GM18520 (cell line): ENCODE measurements at regions not wholly inside any gene's neighbourhood (a gene's known extent, or its start where the extent isn't known, plus 50 kb on each side); places are given as distances from the start of the nearest gene placed in this dataset.
"Not testable (repeated sequence)": the region's sequence is repeated elsewhere in the genome, so short reads cannot be mapped to it uniquely, and the experiment has no call there.

Experiments used
- ATAC-seq: cut with Tn5 transposase; IDR thresholded peaks from one replicate; pipeline ENCODE4 v1.9.1; 2021; ENCODE audit not compliant: unreplicated experiment

DNA sequence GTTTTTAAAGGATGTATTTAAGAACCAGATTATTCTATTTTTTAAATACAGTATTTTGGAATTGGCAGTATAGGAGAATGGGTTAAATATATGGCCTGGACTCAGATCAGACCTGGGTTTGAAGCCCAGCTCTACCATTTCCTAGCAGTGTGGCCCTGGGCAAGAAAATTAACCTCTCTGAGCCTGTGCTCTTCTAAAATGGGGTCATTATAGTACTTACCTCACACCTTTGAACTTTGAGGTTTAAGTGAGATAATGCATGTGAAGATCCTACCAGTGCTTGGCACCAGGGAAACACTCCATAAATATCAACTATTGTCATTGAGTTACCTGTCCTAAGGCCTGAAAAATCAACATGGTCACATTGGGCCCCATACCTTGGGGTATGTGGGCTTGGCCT is 93.4 kb upstream of the WSB1 start:
- no peak for ATAC-seq

- no peak for ATAC-seq
These were observed 90.7 kb upstream of the WSB1 start for GRCh38 chr17:27203241-27203640.

GRCh38 chr17:27206447-27206846 is 87.5 kb upstream of the WSB1 start:
- ATAC-seq = no peak

DNA sequence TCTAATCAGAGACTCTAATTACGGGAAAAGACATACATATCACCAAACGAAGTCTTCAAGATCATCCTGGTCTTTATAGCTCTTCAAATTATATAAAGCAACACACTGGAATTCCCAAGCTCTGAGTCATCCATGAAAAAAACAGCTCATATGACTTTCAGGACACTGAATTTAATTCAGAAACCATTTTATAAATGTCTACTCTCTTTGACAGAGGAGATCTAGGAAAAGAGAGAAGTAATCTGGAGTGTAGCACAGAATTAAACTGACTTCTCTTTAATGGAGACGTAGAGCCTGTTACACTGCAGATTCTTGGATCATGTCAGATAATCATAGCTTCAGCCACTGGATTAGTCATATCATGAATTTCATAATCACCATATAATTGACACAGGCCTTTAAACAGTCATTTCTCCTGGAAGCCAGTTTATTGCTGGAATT is 86.8 kb upstream of the WSB1 start:
- no peak for ATAC-seq

DNA sequence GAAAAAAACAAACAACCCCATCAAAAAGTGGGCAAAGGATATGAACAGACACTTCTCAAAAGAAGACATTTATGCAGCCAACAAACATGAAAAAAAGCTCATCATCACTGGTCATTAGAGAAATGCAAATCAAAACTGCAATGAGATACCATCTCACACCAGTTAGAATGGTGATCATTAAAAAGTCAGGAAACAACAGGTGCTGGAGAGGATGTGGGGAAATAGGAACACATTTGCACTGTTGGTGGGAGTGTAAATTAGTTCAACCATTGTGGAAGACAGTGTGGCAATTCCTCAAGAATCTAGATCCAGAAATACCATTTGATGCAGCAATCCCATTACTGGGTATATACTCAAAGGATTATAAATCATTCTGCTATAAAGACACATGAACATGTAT is 85.5 kb upstream of the WSB1 start:
- ATAC-seq = not testable (repeated sequence)

GRCh38 chr17:27209316-27209715 is 84.6 kb upstream of the WSB1 start:
- ATAC-seq = no peak

- not testable (repeated sequence) for ATAC-seq
These were observed 83.1 kb upstream of the WSB1 start for GRCh38 chr17:27210809-27211208.

- no peak for ATAC-seq
These were observed 77.1 kb upstream of the WSB1 start for GRCh38 chr17:27216836-27217235.

- peak; percentile 86 for ATAC-seq
These were observed 76.3 kb upstream of the WSB1 start for GRCh38 chr17:27217631-27218030.

DNA sequence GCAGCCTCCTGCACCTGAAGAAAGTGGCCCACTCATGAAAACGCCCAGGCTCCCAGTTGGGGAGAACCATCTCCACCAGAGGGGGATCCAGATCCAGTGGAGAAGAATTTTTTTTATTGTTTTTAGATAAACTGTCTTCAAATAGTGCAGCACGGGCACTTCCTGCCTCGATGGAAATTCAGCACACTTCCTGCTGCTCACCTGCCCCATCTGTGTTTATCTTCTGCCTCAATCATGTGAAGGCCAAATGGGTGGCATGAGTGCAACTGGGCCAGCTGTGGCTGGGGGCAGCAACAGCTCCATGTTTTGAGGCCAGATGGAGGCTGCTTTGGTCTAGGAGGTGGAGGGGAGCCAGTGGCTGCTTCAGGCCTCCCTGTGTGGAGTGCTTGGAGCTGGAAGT is 75.9 kb upstream of the WSB1 start:
- ATAC-seq = no peak

GRCh38 chr17:27218719-27219488 is 75.0 kb upstream of the WSB1 start:
- ATAC-seq = peak; percentile 42

DNA sequence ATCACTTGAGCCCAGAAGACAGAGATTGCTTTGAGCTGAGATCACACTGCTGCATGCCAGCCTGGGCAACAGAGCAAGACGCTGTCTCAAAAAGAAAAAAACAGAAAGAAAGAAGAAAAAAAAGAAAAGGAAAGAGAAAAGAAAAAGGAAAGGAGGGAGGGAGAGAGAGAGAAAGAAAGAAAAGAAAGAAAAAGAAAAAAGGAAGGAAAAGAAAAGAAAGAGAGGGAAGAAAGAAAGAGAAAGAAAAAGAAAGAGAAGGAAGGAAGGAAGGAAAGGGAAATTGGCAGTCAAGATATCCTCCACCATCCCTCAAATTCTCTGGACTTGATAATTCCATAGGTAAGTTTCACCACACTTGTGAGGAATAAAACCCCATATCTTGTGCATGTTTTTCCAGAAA is 71.4 kb upstream of the WSB1 start:
- ATAC-seq = no peak

GRCh38 chr17:27224526-27225315 is 69.2 kb upstream of the WSB1 start:
- no peak for ATAC-seq

GRCh38 chr17:27226611-27227230 is 67.2 kb upstream of the WSB1 start:
- ATAC-seq = no peak

- ATAC-seq = no peak
These were observed 62.9 kb upstream of the WSB1 start for GRCh38 chr17:27230996-27231395.

DNA sequence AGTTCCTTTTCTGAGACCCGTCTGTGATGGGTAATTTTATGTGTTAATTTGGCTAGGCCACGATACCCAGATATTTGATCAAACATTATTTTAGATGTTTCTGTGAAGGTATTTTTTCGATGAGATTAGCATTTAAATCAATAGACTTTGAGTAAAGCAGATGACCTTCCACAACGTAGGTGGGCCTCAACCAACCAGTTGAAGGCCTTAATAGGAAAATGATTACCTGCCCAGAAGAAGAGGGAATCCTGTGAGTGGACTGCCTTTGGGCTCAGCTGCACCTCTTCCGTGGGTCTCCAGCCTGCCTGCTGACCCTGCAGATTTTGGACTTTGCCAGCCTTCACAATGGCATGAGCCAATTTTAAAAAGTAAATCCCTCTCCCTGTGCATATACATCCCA is 61.6 kb upstream of the WSB1 start:
- ATAC-seq = no peak

GRCh38 chr17:27233059-27233458 is 60.9 kb upstream of the WSB1 start:
- no peak for ATAC-seq

GRCh38 chr17:27233776-27234175 is 60.1 kb upstream of the WSB1 start:
- no peak for ATAC-seq

DNA sequence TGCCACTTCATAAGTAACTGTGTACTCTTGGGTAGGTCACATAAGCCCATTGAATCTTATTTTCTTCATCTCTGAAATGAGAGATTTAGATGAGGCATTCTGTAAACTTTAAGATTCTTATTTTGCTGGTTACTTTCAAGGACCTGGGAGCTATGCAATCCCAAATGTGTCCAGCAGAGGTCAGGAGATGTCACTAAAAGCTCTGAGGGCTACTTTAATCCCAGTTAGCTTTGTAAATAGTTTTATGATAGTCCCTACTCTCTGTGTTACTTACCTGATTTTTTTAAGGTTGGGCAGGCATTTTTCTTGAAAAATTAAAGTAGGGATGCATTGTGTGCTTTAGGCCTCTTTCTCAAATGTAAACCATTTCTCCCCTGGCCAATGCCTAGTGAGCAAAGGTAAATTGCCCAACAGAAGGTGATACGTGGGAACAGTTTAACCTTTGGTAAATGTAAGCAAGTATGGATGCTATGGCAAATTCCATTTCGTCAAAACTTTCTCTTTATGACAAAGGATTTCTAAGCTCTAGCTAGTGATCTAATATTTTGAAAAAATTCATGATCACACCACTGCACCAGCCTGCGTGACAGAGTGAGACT is 57.1 kb upstream of the WSB1 start:
- no peak for ATAC-seq

DNA sequence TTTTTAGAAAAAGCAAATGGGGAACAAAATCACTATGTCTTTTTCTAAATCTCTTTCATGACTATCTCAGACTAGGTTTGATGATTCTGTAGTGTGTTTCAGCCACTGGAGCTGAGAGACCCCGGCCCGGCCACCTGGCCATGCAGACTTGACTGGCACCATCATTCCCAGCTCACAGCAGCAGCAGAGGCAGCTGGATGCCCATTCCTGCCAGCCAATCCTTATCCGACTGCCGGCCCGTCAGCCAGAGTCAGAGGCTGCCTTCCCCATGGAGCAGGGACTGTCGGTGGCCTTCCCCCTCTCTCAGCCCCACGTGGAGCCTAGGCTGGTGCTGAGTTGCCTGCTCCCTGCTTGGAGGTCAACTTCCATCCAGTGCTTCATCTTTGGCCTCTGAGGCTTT is 56.0 kb upstream of the WSB1 start:
- no peak for ATAC-seq

- peak; percentile 44 for ATAC-seq
These were observed 54.9 kb upstream of the WSB1 start for GRCh38 chr17:27239046-27239445.

DNA sequence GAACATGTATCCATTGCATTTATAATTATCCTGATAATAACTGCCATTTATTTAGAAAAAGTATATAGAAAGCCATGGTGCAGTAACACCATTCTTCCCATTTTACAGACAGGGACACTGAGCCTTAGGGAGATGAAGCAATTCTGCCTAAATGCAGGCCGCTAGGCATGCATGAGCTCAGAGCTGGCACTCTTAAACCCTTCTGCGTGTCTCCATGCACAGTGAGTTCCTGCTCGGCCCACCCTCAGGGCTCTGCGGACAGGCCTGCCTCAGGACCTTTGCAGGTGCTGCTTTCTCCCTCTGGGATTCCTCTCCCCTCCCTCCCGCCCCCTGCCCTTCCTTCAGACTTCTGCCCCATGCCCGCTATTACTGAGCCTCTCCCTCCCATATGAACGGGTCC is 54.3 kb upstream of the WSB1 start:
- no peak for ATAC-seq
